ENCODE measurements at regions not wholly inside any gene's neighbourhood (a gene's known extent, or its start where the extent isn't known, plus 50 kb on each side); places are given as distances from the start of the nearest gene placed in this dataset.

DNA sequence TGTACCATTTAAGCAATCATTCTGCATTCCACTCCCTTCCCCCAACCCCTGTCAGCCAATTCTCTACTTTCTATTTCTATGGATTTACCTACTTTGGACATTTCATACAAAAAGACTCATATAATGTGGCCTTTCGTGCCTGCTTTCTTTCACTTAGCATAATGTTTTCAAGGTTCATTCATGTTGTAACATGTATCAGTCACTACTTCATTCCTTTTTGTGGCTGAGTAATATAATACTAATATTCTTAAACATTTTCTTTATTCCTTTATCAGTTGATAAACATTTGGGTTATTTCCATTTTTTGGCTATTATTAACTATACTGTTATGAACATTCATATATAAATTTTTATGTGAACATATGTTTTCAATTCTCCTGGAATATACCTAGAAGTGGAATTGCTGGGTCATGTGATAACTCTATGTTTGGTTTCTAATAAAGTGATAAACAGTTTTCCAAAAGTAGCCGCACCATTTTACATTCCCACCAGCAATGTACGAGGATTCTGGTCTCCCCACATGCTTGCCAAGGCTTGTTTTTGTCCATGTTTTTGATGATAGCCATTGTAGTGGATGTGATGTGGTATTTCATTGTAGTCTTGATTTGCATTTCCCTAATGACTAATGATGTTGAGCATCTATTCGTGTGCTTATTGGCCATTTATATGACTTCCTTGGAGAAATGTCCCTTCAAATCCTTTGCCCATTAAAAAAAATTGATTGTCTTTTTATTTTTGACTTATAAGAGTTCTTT lies 61.9 kb upstream of the GNG12 start:
- Histone ChIP-seq H3K4me1 (ENCODE audit: insufficient read depth, low read length) (peaks cover 6% of the 10 kb centered on the region; the same call in 1 of the 2 replicates), H2AFZ (ENCODE audit: low read length) (no peak overlapping the region), H3K27me3 (ENCODE audit: control insufficient read depth in 1 of 2, insufficient read depth in 2 of 2, low read length in 2 of 2) (peaks cover 0 to 3% of the 10 kb centered on the region in 2 experiments; a peak in 3 of 5 replicates), H3K27ac (ENCODE audit: extremely low read length, insufficient read depth, low read length) (no peak overlapping the region), H3K4me3 (replicated peaks in 1 of 3; ENCODE audit: insufficient read depth in 1 of 3, low read depth in 2 of 3, low read length in 3 of 3) (no peak overlapping the region), H3K9ac (ENCODE audit: insufficient read depth, low read depth, low read length) (no peak overlapping the region), H3K9me3 (ENCODE audit: low read length) (no peaks in the 10 kb centered on the region), H3K79me2 (ENCODE audit: insufficient read depth, low read length) (no peaks in the 10 kb centered on the region), H4K20me1 (ENCODE audit: insufficient read depth, low read length) (no peaks in the 10 kb centered on the region), H3K36me3 (replicated peaks in 1 of 2; ENCODE audit: control insufficient read depth in 1 of 2, insufficient read depth in 2 of 2, low read length in 2 of 2) (no peaks in the 10 kb centered on the region), H3K4me2 (ENCODE audit: low read depth, low read length) (no peak overlapping the region)
- whole genome bisulfite sequencing (ENCODE audit: low lambda C conversion rate) = 13% methylated on average over 4 of the region's 4 CpGs
- FAIRE-seq (no peak), ATAC-seq (no peak), DNase-seq (ENCODE audit: low spot score) (no peak)
- no TSS peak for BruUV-seq (replicated peaks)
- POLR2A ChIA-PET = no interaction called here
- CTCF ChIA-PET (ENCODE audit: low intra/inter-chr PET ratio, low total read pairs) = no interaction called here
- intact Hi-C loops (cut with micrococcal nuclease; ENCODE audit: unreplicated experiment) (no loop called here), in situ Hi-C loops (cut with HindIII; ENCODE audit: extremely low pct_ligation_motif_present, low pct_unique_long_range_greater_than_20kb) (no loop called here)
- TF ChIP-seq BRCA1 (CRISPR knock-in tag; IDR thresholded peaks at IDR 0.05) (no peak), SNAPC2 (CRISPR knock-in tag; IDR thresholded peaks at IDR 0.05) (no peak), SP140L (CRISPR knock-in tag; IDR thresholded peaks at IDR 0.05; ENCODE audit: borderline replicate concordance) (no peak), ZSCAN21 (CRISPR knock-in tag; IDR thresholded peaks at IDR 0.05; ENCODE audit: borderline replicate concordance) (no peak), BHLHE40 (IDR thresholded peaks at IDR 0.05; ENCODE audit: low read length) (no peak), SCMH1 (CRISPR knock-in tag; IDR thresholded peaks at IDR 0.05; ENCODE audit: borderline replicate concordance) (no peak), FOXJ3 (CRISPR knock-in tag; IDR thresholded peaks at IDR 0.05; ENCODE audit: borderline replicate concordance) (no peak), HES4 (CRISPR knock-in tag; IDR thresholded peaks at IDR 0.05; ENCODE audit: borderline replicate concordance) (no peak), ZFP1 (CRISPR knock-in tag; IDR thresholded peaks at IDR 0.05) (no peak), ZNF441 (CRISPR knock-in tag; IDR thresholded peaks at IDR 0.05; ENCODE audit: borderline replicate concordance) (no peak), ADNP (CRISPR knock-in tag; IDR thresholded peaks at IDR 0.05) (no peak), ZNF550 (CRISPR knock-in tag; IDR thresholded peaks at IDR 0.05; ENCODE audit: borderline replicate concordance) (no peak), STAG1 (CRISPR knock-in tag; IDR thresholded peaks at IDR 0.05) (no peak)
- TF ChIP-seq, protein P1, sequence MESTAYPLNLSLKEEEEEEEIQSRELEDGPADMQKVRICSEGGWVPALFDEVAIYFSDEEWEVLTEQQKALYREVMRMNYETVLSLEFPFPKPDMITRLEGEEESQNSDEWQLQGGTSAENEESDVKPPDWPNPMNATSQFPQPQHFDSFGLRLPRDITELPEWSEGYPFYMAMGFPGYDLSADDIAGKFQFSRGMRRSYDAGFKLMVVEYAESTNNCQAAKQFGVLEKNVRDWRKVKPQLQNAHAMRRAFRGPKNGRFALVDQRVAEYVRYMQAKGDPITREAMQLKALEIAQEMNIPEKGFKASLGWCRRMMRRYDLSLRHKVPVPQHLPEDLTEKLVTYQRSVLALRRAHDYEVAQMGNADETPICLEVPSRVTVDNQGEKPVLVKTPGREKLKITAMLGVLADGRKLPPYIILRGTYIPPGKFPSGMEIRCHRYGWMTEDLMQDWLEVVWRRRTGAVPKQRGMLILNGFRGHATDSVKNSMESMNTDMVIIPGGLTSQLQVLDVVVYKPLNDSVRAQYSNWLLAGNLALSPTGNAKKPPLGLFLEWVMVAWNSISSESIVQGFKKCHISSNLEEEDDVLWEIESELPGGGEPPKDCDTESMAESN (CRISPR knock-in tag; conservative IDR thresholded peaks at IDR 0.05) = no peak
- TF ChIP-seq, protein P2, sequence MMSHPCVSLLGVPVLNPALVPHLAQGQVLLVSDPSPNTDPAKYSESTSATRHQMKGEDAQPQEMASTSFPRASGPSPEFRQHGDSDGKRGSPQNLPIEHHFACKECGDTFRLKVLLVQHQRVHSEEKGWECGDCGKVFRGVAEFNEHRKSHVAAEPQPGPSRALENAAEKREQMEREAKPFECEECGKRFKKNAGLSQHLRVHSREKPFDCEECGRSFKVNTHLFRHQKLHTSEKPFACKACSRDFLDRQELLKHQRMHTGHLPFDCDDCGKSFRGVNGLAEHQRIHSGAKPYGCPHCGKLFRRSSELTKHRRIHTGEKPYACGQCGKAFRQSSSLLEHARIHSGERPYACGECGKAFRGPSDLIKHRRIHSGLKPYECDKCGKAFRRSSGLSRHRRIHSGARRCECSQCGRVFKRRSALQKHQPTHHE (CRISPR knock-in tag; IDR thresholded peaks at IDR 0.05; ENCODE audit: borderline replicate concordance) = no peak
- TF ChIP-seq, protein P3, sequence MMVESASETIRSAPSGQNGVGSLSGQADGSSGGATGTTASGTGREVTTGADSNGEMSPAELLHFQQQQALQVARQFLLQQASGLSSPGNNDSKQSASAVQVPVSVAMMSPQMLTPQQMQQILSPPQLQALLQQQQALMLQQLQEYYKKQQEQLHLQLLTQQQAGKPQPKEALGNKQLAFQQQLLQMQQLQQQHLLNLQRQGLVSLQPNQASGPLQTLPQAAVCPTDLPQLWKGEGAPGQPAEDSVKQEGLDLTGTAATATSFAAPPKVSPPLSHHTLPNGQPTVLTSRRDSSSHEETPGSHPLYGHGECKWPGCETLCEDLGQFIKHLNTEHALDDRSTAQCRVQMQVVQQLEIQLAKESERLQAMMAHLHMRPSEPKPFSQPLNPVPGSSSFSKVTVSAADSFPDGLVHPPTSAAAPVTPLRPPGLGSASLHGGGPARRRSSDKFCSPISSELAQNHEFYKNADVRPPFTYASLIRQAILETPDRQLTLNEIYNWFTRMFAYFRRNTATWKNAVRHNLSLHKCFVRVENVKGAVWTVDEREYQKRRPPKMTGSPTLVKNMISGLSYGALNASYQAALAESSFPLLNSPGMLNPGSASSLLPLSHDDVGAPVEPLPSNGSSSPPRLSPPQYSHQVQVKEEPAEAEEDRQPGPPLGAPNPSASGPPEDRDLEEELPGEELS (CRISPR knock-in tag; IDR thresholded peaks at IDR 0.05) = no peak
- TF ChIP-seq, protein P4, sequence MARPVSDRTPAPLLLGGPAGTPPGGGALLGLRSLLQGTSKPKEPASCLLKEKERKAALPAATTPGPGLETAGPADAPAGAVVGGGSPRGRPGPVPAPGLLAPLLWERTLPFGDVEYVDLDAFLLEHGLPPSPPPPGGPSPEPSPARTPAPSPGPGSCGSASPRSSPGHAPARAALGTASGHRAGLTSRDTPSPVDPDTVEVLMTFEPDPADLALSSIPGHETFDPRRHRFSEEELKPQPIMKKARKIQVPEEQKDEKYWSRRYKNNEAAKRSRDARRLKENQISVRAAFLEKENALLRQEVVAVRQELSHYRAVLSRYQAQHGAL (CRISPR knock-in tag; IDR thresholded peaks at IDR 0.05; ENCODE audit: not compliant biosample characterization) = no peak
- TF ChIP-seq, protein P5, sequence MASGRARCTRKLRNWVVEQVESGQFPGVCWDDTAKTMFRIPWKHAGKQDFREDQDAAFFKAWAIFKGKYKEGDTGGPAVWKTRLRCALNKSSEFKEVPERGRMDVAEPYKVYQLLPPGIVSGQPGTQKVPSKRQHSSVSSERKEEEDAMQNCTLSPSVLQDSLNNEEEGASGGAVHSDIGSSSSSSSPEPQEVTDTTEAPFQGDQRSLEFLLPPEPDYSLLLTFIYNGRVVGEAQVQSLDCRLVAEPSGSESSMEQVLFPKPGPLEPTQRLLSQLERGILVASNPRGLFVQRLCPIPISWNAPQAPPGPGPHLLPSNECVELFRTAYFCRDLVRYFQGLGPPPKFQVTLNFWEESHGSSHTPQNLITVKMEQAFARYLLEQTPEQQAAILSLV (CRISPR knock-in tag; IDR thresholded peaks at IDR 0.05; ENCODE audit: borderline replicate concordance) = no peak
